OCI-LY7 (cell line): ENCODE measurements at regions not wholly inside any gene's neighbourhood (a gene's known extent, or its start where the extent isn't known, plus 50 kb on each side); places are given as distances from the start of the nearest gene placed in this dataset.

Experiments used
- BruUV-seq: library from RNA; stranded (reverse); fragments of 400-500 nt; replicated peaks from 2 replicates; lab custom pipeline; 2021; lab: Mats Ljungman, UMichigan
- CTCF ChIA-PET: fragments of 300-600 bp; sonication (Branson Sonifier 250); formaldehyde crosslinking; loops from one replicate; lab custom pipeline; 2022; ENCODE audit warnings: antibody characterized with exemption; ENCODE audit not compliant: unreplicated experiment; lab: Charles Lee
- POLR2A ChIA-PET: fragments of 300-600 bp; sonication (Branson Sonifier 250); formaldehyde crosslinking; loops from one replicate; lab custom pipeline; 2022; ENCODE audit warnings: antibody characterized with exemption; lab: Charles Lee
- DNase-seq: peaks from one replicate; pipeline ENCODE4 v3.0.0-alpha.2; 2015; ENCODE audit warnings: low spot score
- H2AFZ ChIP-seq: fragments of 200-600 bp; sonication (generic), shearing (Covaris generic); 2 replicates; pipeline ENCODE4 v1.6.1; 2014; ENCODE audit warnings: mild to moderate bottlenecking, antibody characterized with exemption, low read length, moderate library complexity
- H3K27ac ChIP-seq: fragments of 200-600 bp; sonication (generic); 2 replicates; pipeline ENCODE4 v1.5.1; 2014; ENCODE audit warnings: mixed run types, low read depth, mild to moderate bottlenecking, moderate library complexity, low read length, inconsistent platforms; ENCODE audit not compliant: poor library complexity, severe bottlenecking
- H3K36me3 ChIP-seq: fragments of 200-600 bp; sonication (generic); 2 replicates; pipeline ENCODE4 v1.6.1; 2014; ENCODE audit warnings: mild to moderate bottlenecking, antibody characterized with exemption, low read length, moderate library complexity, mixed read lengths; ENCODE audit not compliant: insufficient read depth
- H3K4me1 ChIP-seq: fragments of 200-600 bp; sonication (generic); 2 replicates; pipeline ENCODE4 v1.5.1; 2014; ENCODE audit warnings: mild to moderate bottlenecking, low read length; ENCODE audit not compliant: insufficient read depth, poor library complexity, severe bottlenecking
- H3K4me2 ChIP-seq: fragments of 200-600 bp; sonication (generic); 2 replicates; pipeline ENCODE4 v1.6.1; 2014; ENCODE audit warnings: mild to moderate bottlenecking, low read length
- H3K4me3 ChIP-seq: fragments of 200-600 bp; sonication (generic); 2 replicates; pipeline ENCODE4 v1.5.1; 2014; ENCODE audit warnings: mild to moderate bottlenecking, low read depth, low read length; ENCODE audit not compliant: poor library complexity, severe bottlenecking
- H3K79me2 ChIP-seq: fragments of 200-600 bp; sonication (generic); 2 replicates; pipeline ENCODE4 v1.6.1; 2016; ENCODE audit warnings: low read depth, mild to moderate bottlenecking, low read length, moderate library complexity, mixed read lengths; ENCODE audit not compliant: insufficient read depth
- H3K9me2 ChIP-seq: fragments of 200-600 bp; sonication (generic); 2 replicates; pipeline ENCODE4 v1.6.1; 2016; ENCODE audit warnings: mild to moderate bottlenecking, low read length, mixed read lengths; ENCODE audit not compliant: insufficient read depth
- H3K9me3 ChIP-seq: fragments of 200-600 bp; sonication (generic); 2 replicates; pipeline ENCODE4 v1.6.1; 2014; ENCODE audit warnings: mild to moderate bottlenecking, mixed run types, low read length, mixed read lengths
- H4K20me1 ChIP-seq: fragments of 200-600 bp; sonication (generic); 2 replicates; pipeline ENCODE4 v1.6.1; 2014; ENCODE audit warnings: mild to moderate bottlenecking, antibody characterized with exemption, low read length, moderate library complexity, mixed read lengths; ENCODE audit not compliant: insufficient read depth
- CTCF ChIP-seq: fragments of 200-600 bp; sonication (generic); conservative IDR thresholded peaks from 2 replicates; pipeline ENCODE4 v1.5.1; 2014; ENCODE audit warnings: mild to moderate bottlenecking, antibody characterized with exemption, low read length, moderate library complexity, mixed read lengths
- EZH2phosphoT487 ChIP-seq: fragments of 200-600 bp; sonication (generic); IDR thresholded peaks from 2 replicates; pipeline ENCODE4 v1.6.1; 2018; ENCODE audit warnings: low read depth, borderline replicate concordance, mild to moderate bottlenecking, mixed run types, antibody characterized with exemption, low read length, moderate library complexity, mixed read lengths
- intact Hi-C: fragments of 100-400 bp; cut with micrococcal nuclease; formaldehyde crosslinking; loops from one replicate; pipeline ENCODE4 v1.10.0; 2022; ENCODE audit not compliant: unreplicated experiment

DNA sequence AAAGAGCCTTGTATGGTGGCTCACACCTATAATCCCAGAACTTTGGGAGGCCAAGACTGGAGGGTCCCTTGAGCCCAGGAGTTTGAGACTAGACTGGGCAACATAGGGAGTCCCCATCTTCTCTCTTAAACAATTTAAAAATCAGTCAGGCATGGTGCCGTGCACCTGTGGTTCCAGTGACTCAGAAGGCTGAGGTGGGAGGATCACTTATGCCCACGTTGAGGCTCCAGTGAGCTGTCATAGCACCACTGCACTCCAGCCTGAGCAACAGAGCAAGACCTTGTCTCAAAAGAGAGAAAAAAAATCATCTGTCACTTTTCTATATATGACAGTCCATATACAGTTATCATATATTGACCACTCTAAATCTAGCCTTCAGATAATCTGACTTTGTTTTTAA, 658.3 kb downstream of the LTN1 start:
- peak; percentile 82 for DNase-seq
- no peaks in the 10 kb centered on the region for H3K79me2 ChIP-seq
- ChIA-PET POLR2A (no interaction called here), CTCF (no interaction called here)
- no peaks in the 10 kb centered on the region for H3K9me3 ChIP-seq
- no peak overlapping the region for H3K4me3 ChIP-seq
- peaks cover 21% of the 10 kb centered on the region for H3K4me1 ChIP-seq
- H3K9me2 ChIP-seq = no peaks in the 10 kb centered on the region
- TF ChIP-seq EZH2phosphoT487 (no peak), CTCF (0 out of 2 replicates have a peak, but pooled peaks have one; percentile 17)
- BruUV-seq = no TSS peak
- peak overlapping the region; percentile 45; the same call in 1 of the 2 replicates for H2AFZ ChIP-seq
- H3K4me2 ChIP-seq = peak overlapping the region; percentile 42
- peak overlapping the region; percentile 36 for H3K27ac ChIP-seq
- intact Hi-C loops = loop anchor here (5.0 to 10.0 kb wide), 3 partner anchors 270 to 1480 kb away; no protein-coding TSS in a partner anchor
- no peaks in the 10 kb centered on the region for H3K36me3 ChIP-seq
- no peaks in the 10 kb centered on the region for H4K20me1 ChIP-seq

- TF ChIP-seq CTCF (no peak), EZH2phosphoT487 (no peak)
- H3K4me2 ChIP-seq = no peak overlapping the region
- H4K20me1 ChIP-seq = no peaks in the 10 kb centered on the region
- peaks cover 21% of the 10 kb centered on the region for H3K4me1 ChIP-seq
- no peaks in the 10 kb centered on the region for H3K36me3 ChIP-seq
- H3K27ac ChIP-seq = no peak overlapping the region
- H2AFZ ChIP-seq = peak overlapping the region; percentile 57; the same call in 1 of the 2 replicates
- no TSS peak for BruUV-seq
- ChIA-PET POLR2A (no interaction called here), CTCF (no interaction called here)
- DNase-seq = no peak
- no peak overlapping the region for H3K4me3 ChIP-seq
- H3K79me2 ChIP-seq = no peaks in the 10 kb centered on the region
- H3K9me2 ChIP-seq = no peaks in the 10 kb centered on the region
- no peaks in the 10 kb centered on the region for H3K9me3 ChIP-seq
- intact Hi-C loops = loop anchor here (5.0 to 10.0 kb wide), 3 partner anchors 269 to 1479 kb away; no protein-coding TSS in a partner anchor
Measured at GRCh38 chr21:28333578-28334075, 659.0 kb downstream of the LTN1 start.

DNA sequence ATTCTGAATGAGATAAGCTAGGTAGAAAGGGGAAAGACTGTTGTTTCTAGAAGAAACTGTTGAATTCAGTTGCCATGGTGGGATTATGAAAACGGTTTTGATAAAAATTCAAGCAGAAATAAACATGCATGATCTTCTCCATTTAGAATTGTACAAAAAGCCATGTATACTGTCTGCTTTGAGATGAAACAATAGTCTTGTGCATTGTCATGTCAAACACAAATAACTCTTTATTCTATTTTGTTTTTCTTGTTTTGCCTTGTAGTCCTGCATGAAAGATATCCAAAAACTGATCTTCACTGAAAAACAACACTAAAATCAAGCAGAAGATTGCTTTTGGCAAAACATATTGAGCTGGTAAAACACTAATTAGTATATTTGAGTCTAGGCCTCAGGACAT, 659.9 kb downstream of the LTN1 start:
- no peak for DNase-seq
- Histone ChIP-seq H3K4me2 (no peak overlapping the region), H3K4me1 (peaks cover 21% of the 10 kb centered on the region), H3K4me3 (no peak overlapping the region), H3K27ac (no peak overlapping the region), H3K79me2 (no peaks in the 10 kb centered on the region), H3K9me3 (no peaks in the 10 kb centered on the region), H3K9me2 (no peaks in the 10 kb centered on the region), H2AFZ (0 out of 2 replicates have a peak overlapping the region, but pooled peaks have one; percentile 18), H3K36me3 (no peaks in the 10 kb centered on the region), H4K20me1 (no peaks in the 10 kb centered on the region)
- no TSS peak for BruUV-seq
- CTCF ChIA-PET = no interaction called here
- intact Hi-C loops = loop anchor here (5.0 to 10.0 kb wide), 3 partner anchors 268 to 1478 kb away; no protein-coding TSS in a partner anchor
- TF ChIP-seq CTCF (no peak), EZH2phosphoT487 (no peak)
- POLR2A ChIA-PET = no interaction called here
